IMR-90 (cell line): ENCODE measurements at regions not wholly inside any gene's neighbourhood (a gene's known extent, or its start where the extent isn't known, plus 50 kb on each side); places are given as distances from the start of the nearest gene placed in this dataset.

Experiments
- ATAC-seq: fragments of 200-7000 bp; cut with Tn5 transposase; 2 replicates; pipeline ENCODE4 v1.9.1; 2020; ENCODE audit warnings: low read depth, mild to moderate bottlenecking, moderate library complexity
- BruUV-seq: library from RNA; stranded (reverse); fragments of 400-500 nt; replicated peaks from 2 replicates; lab custom pipeline; 2021; lab: Mats Ljungman, UMichigan
- CTCF ChIA-PET: fragments of 300-600 bp; formaldehyde crosslinking; extraction: SDS; loops from one replicate; lab custom pipeline; 2021; ENCODE audit warnings: antibody characterized with exemption; lab: Yijun Ruan, JAX
- POLR2A ChIA-PET: fragments of 300-600 bp; sonication (Branson Sonifier 250); formaldehyde crosslinking; loops from one replicate; lab custom pipeline; 2022; ENCODE audit warnings: antibody characterized with exemption; ENCODE audit not compliant: unreplicated experiment; lab: Charles Lee
- DNase-seq: peaks from one replicate; pipeline ENCODE4 v3.0.0; 2013
- H2AFZ ChIP-seq: replicated peaks from 2 replicates; pipeline ENCODE3; 2013; ENCODE audit warnings: low read length, mild to moderate bottlenecking; ENCODE audit not compliant: poor library complexity
- H2AK5ac ChIP-seq: 2 replicates; pipeline ENCODE4 v1.6.1; 2013; ENCODE audit warnings: low read depth, low read length, inconsistent platforms
- H2AK9ac ChIP-seq: replicated peaks from 2 replicates; pipeline ENCODE3; 2013; ENCODE audit warnings: mild to moderate bottlenecking, low read depth, low read length, moderate library complexity; ENCODE audit not compliant: poor library complexity
- H2BK120ac ChIP-seq: 2 replicates; pipeline ENCODE4 v1.6.1; 2013; ENCODE audit warnings: low read depth, low read length, inconsistent platforms
- H2BK15ac ChIP-seq: 3 replicates; pipeline ENCODE4 v1.6.1; 2013; ENCODE audit warnings: low read depth, low read length, inconsistent platforms
- H2BK20ac ChIP-seq: 2 replicates; pipeline ENCODE4 v1.6.1; 2013; ENCODE audit warnings: low read depth, mild to moderate bottlenecking, inconsistent platforms, low read length, moderate library complexity
- H2BK5ac ChIP-seq: 2 replicates; pipeline ENCODE4 v1.6.1; 2013; ENCODE audit warnings: mild to moderate bottlenecking, low read depth, low read length, inconsistent platforms; ENCODE audit not compliant: poor library complexity, severe bottlenecking
- H3K14ac ChIP-seq: replicated peaks from 2 replicates; pipeline ENCODE4 v1.6.1; 2013; ENCODE audit warnings: low read depth, low read length, inconsistent platforms
- H3K18ac ChIP-seq: 2 replicates; pipeline ENCODE4 v1.6.1; 2013; ENCODE audit warnings: low read depth, low read length, control low read depth
- H3K23ac ChIP-seq: 2 replicates; pipeline ENCODE4 v1.6.1; 2013; ENCODE audit warnings: low read depth, low read length, inconsistent platforms
- H3K27ac ChIP-seq: 2 replicates; pipeline ENCODE4 v1.5.1; 2013; ENCODE audit warnings: mild to moderate bottlenecking, control low read depth, low read length; ENCODE audit not compliant: insufficient read depth
- H3K27me3 ChIP-seq: 2 replicates; pipeline ENCODE4 v1.6.1; 2013; ENCODE audit warnings: low read length; ENCODE audit not compliant: control insufficient read depth, insufficient read depth
- H3K36me3 ChIP-seq: 2 replicates; pipeline ENCODE4 v1.6.1; 2013; ENCODE audit warnings: low read length, mixed read lengths; ENCODE audit not compliant: control insufficient read depth, insufficient read depth
- H3K4ac ChIP-seq: 2 replicates; pipeline ENCODE4 v1.6.1; 2013; ENCODE audit warnings: low read depth, low read length, inconsistent platforms
- H3K4me1 ChIP-seq: 2 replicates; pipeline ENCODE4 v1.6.1; 2013; ENCODE audit warnings: low read length, mixed read lengths; ENCODE audit not compliant: control insufficient read depth, insufficient read depth
- H3K4me2 ChIP-seq: 2 replicates; pipeline ENCODE4 v1.6.1; 2013; ENCODE audit warnings: low read depth, mild to moderate bottlenecking, control low read depth, low read length, moderate library complexity
- H3K4me3 ChIP-seq: 2 replicates; pipeline ENCODE4 v1.5.1; 2013; ENCODE audit warnings: low read depth, mild to moderate bottlenecking, control low read depth, low read length, moderate library complexity; ENCODE audit not compliant: insufficient read depth
- H3K56ac ChIP-seq: 2 replicates; pipeline ENCODE4 v1.6.1; 2013; ENCODE audit warnings: low read length, inconsistent platforms; ENCODE audit not compliant: insufficient read depth; ENCODE audit errors: extremely low read depth
- H3K79me1 ChIP-seq, 2 experiments: 2 replicates each; pipeline ENCODE4 v1.6.1; 2013; ENCODE audit warnings: low read length in 2 of 2, inconsistent platforms in 1 of 2, low read depth in 1 of 2
- H3K9ac ChIP-seq: 2 replicates; pipeline ENCODE4 v1.6.1; 2013; ENCODE audit warnings: low read depth, low read length, control low read depth
- H3K9me1 ChIP-seq: 2 replicates; pipeline ENCODE4 v1.6.1; 2013; ENCODE audit warnings: low read length, inconsistent platforms; ENCODE audit not compliant: insufficient read depth
- H3K9me3 ChIP-seq: 2 replicates; pipeline ENCODE4 v1.6.1; 2013; ENCODE audit warnings: low read length; ENCODE audit not compliant: control insufficient read depth, insufficient read depth
- H4K20me1 ChIP-seq: 2 replicates; pipeline ENCODE4 v1.6.1; 2013; ENCODE audit warnings: low read length, inconsistent platforms; ENCODE audit not compliant: insufficient read depth
- H4K5ac ChIP-seq: 2 replicates; pipeline ENCODE4 v1.6.1; 2013; ENCODE audit warnings: mild to moderate bottlenecking, low read depth, low read length, control low read depth
- H4K8ac ChIP-seq, 2 experiments: 2 replicates each; pipeline ENCODE4 v1.6.1; 2013; ENCODE audit warnings: low read depth in 2 of 2, low read length in 2 of 2, control low read depth in 1 of 2, inconsistent platforms in 1 of 2
- H4K91ac ChIP-seq: 2 replicates; pipeline ENCODE4 v1.6.1; 2013; ENCODE audit warnings: low read depth, low read length, inconsistent platforms; ENCODE audit not compliant: insufficient read depth
- BHLHE40 ChIP-seq: fragments of 150-350 bp; IDR thresholded peaks from 2 replicates; pipeline ENCODE4 v1.6.1; 2016; ENCODE audit warnings: mild to moderate bottlenecking, low read depth, low read length
- CEBPB ChIP-seq: IDR thresholded peaks from 2 replicates; pipeline ENCODE4 v1.6.1; 2012; ENCODE audit warnings: low read depth, low read length, improper control_type of control experiment
- CHD1 ChIP-seq: IDR thresholded peaks from 2 replicates; pipeline ENCODE4 v1.6.1; 2012; ENCODE audit warnings: low read depth, low read length, improper control_type of control experiment
- FOS ChIP-seq: fragments of 150-350 bp; IDR thresholded peaks from 2 replicates; pipeline ENCODE4 v1.6.1; 2016; ENCODE audit warnings: low read depth, low read length
- MAFK ChIP-seq: IDR thresholded peaks from 2 replicates; pipeline ENCODE4 v1.6.1; 2012; ENCODE audit warnings: low read depth, low read length, improper control_type of control experiment
- MAZ ChIP-seq: IDR thresholded peaks from 2 replicates; pipeline ENCODE4 v1.6.1; 2012; ENCODE audit warnings: low read depth, mild to moderate bottlenecking, low read length, improper control_type of control experiment, moderate library complexity, borderline replicate concordance
- MXI1 ChIP-seq: IDR thresholded peaks from 2 replicates; pipeline ENCODE4 v1.6.1; 2012; ENCODE audit warnings: low read depth, mild to moderate bottlenecking, low read length, moderate library complexity, borderline replicate concordance
- NFE2L2 ChIP-seq: fragments of 150-350 bp; IDR thresholded peaks from 2 replicates; pipeline ENCODE4 v1.6.1; 2016; ENCODE audit warnings: low read depth, mild to moderate bottlenecking, low read length
- POLR2A ChIP-seq: IDR thresholded peaks from 2 replicates; pipeline ENCODE4 v1.6.1; 2012; ENCODE audit warnings: mild to moderate bottlenecking, low read depth, low read length
- RAD21 ChIP-seq: IDR thresholded peaks from 2 replicates; pipeline ENCODE4 v1.6.1; 2012; ENCODE audit warnings: low read length, improper control_type of control experiment
- RCOR1 ChIP-seq: IDR thresholded peaks from 2 replicates; pipeline ENCODE4 v1.6.1; 2012; ENCODE audit warnings: mild to moderate bottlenecking, low read length, improper control_type of control experiment; ENCODE audit not compliant: insufficient replicate concordance
- RFX5 ChIP-seq: IDR thresholded peaks from 2 replicates; pipeline ENCODE4 v1.8.0; 2012; ENCODE audit warnings: low read depth, mild to moderate bottlenecking, low read length, moderate library complexity
- SMC3 ChIP-seq: fragments of 150-350 bp; IDR thresholded peaks from 2 replicates; pipeline ENCODE4 v1.6.1; 2016; ENCODE audit warnings: low read depth, mild to moderate bottlenecking, antibody characterized with exemption, low read length, moderate library complexity
- WGBS, 2 experiments: methylation state at CpG; one replicate each; pipeline versions ENCODE4 v1.1.5 to v1.1.7; 2013; ENCODE audit warnings: missing lambda C conversion rate in 2 of 2; ENCODE audit not compliant: insufficient read length in 1 of 2; ENCODE audit errors: extremely low coverage in 2 of 2; 5-methylcytosine and 5-hydroxymethylcytosine counted together
- dilution Hi-C: fragments of 300-500 bp; cut with HindIII; formaldehyde crosslinking; loops from one replicate; pipeline ENCODE4 v1.14.3; 2018; ENCODE audit warnings: low sequenced_read_pairs; ENCODE audit not compliant: unreplicated experiment
- in situ Hi-C: fragments of 300-500 bp; cut with MboI; formaldehyde crosslinking; loops from 3 replicates; pipeline ENCODE4 v1.14.3; 2019; ENCODE audit warnings: low sequenced_read_pairs, inconsistent platforms, mixed read lengths
- intact Hi-C: fragments of 100-400 bp; cut with micrococcal nuclease; formaldehyde crosslinking; loops from 2 replicates; pipeline ENCODE4 v1.10.0; 2022
- TF ChIP-seq, protein P1 (sequence below): conservative IDR thresholded peaks from 2 replicates; pipeline ENCODE4 v1.5.1; 2012; ENCODE audit warnings: mild to moderate bottlenecking, low read depth, low read length, improper control_type of control experiment
- TF ChIP-seq, protein P2 (sequence below): fragments of 150-350 bp; IDR thresholded peaks from 2 replicates; pipeline ENCODE4 v1.6.1; 2017; ENCODE audit warnings: mild to moderate bottlenecking, antibody characterized with exemption, low read length, low read depth
- TF ChIP-seq, protein P3 (sequence below): fragments of 150-350 bp; IDR thresholded peaks from 2 replicates; pipeline ENCODE4 v1.6.1; 2016; ENCODE audit warnings: low read depth, mild to moderate bottlenecking, low read length, moderate library complexity, borderline replicate concordance

DNA sequence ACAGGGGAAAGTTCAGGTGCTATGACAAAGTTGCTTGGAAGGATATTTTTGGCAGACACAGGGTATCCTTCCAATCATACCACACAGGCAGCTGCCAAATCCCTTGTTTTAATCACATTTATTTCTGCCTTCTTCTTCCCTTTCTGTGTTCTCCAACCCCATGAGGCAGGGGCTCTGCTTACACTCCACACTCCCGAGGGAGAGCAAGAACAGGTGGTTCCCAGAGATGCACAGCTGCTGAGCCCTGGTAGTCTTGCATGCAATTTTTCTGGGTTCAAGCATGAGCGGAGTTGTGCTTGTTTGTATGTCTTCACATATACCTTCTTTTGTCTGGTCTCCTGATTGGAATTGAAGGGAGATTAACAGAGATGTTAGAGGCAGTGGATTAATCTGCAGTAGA is 251.7 kb upstream of the ST6GAL2 start:
- Histone ChIP-seq H3K9me1 (no peaks in the 10 kb centered on the region), H2BK5ac (no peak overlapping the region), H3K79me1 (no peaks in the 10 kb centered on the region), H4K91ac (no peak overlapping the region), H3K4me3 (no peak overlapping the region), H3K4ac (no peak overlapping the region), H2BK15ac (no peak overlapping the region), H2BK20ac (no peak overlapping the region), H3K9ac (no peak overlapping the region), H2AK5ac (no peak overlapping the region), H3K18ac (no peak overlapping the region), H2BK120ac (no peak overlapping the region), H4K8ac (no peak overlapping the region), H3K4me2 (no peak overlapping the region), H2AFZ (no peak overlapping the region), H4K5ac (no peak overlapping the region), H3K9me3 (peaks cover 9% of the 10 kb centered on the region), H4K20me1 (no peaks in the 10 kb centered on the region), H3K27me3 (no peaks in the 10 kb centered on the region), H2AK9ac (no peak overlapping the region), H3K23ac (no peak overlapping the region), H3K14ac (no peak overlapping the region), H3K36me3 (no peaks in the 10 kb centered on the region), H3K4me1 (no peaks in the 10 kb centered on the region), H3K56ac (no peak overlapping the region), H3K27ac (no peak overlapping the region)
- dilution Hi-C loops = no loop called here
- no CpG with 5 or more reads among the region's 2 CpGs for WGBS, 2 experiments
- intact Hi-C loops = loop anchor here (1.0 kb wide), 1 partner anchor 24 kb away; no protein-coding TSS in a partner anchor
- in situ Hi-C loops = no loop called here
- CTCF ChIA-PET = no interaction called here
- TF ChIP-seq FOS (no peak), MAZ (no peak), CEBPB (no peak), NFE2L2 (no peak), MAFK (no peak), BHLHE40 (no peak), MXI1 (no peak), CHD1 (no peak), POLR2A (no peak), RFX5 (no peak), SMC3 (no peak), RCOR1 (no peak), RAD21 (no peak)
- TF ChIP-seq, protein P1, sequence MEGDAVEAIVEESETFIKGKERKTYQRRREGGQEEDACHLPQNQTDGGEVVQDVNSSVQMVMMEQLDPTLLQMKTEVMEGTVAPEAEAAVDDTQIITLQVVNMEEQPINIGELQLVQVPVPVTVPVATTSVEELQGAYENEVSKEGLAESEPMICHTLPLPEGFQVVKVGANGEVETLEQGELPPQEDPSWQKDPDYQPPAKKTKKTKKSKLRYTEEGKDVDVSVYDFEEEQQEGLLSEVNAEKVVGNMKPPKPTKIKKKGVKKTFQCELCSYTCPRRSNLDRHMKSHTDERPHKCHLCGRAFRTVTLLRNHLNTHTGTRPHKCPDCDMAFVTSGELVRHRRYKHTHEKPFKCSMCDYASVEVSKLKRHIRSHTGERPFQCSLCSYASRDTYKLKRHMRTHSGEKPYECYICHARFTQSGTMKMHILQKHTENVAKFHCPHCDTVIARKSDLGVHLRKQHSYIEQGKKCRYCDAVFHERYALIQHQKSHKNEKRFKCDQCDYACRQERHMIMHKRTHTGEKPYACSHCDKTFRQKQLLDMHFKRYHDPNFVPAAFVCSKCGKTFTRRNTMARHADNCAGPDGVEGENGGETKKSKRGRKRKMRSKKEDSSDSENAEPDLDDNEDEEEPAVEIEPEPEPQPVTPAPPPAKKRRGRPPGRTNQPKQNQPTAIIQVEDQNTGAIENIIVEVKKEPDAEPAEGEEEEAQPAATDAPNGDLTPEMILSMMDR = no peak
- TF ChIP-seq, protein P2, sequence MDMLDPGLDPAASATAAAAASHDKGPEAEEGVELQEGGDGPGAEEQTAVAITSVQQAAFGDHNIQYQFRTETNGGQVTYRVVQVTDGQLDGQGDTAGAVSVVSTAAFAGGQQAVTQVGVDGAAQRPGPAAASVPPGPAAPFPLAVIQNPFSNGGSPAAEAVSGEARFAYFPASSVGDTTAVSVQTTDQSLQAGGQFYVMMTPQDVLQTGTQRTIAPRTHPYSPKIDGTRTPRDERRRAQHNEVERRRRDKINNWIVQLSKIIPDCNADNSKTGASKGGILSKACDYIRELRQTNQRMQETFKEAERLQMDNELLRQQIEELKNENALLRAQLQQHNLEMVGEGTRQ = no peak
- TF ChIP-seq, protein P3, sequence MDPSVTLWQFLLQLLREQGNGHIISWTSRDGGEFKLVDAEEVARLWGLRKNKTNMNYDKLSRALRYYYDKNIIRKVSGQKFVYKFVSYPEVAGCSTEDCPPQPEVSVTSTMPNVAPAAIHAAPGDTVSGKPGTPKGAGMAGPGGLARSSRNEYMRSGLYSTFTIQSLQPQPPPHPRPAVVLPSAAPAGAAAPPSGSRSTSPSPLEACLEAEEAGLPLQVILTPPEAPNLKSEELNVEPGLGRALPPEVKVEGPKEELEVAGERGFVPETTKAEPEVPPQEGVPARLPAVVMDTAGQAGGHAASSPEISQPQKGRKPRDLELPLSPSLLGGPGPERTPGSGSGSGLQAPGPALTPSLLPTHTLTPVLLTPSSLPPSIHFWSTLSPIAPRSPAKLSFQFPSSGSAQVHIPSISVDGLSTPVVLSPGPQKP = no peak
- ATAC-seq (no peak), DNase-seq (no peak)
- BruUV-seq = no TSS peak
- POLR2A ChIA-PET = no interaction called here
